IMR-90 (cell line): ENCODE measurements at regions not wholly inside any gene's neighbourhood (a gene's known extent, or its start where the extent isn't known, plus 50 kb on each side); places are given as distances from the start of the nearest gene placed in this dataset.

ENCODE experiments used
- ATAC-seq: fragments of 200-7000 bp; cut with Tn5 transposase; 2 replicates; pipeline ENCODE4 v1.9.1; 2020; ENCODE audit warnings: low read depth, mild to moderate bottlenecking, moderate library complexity
- BruUV-seq: library from RNA; stranded (reverse); fragments of 400-500 nt; replicated peaks from 2 replicates; lab custom pipeline; 2021; lab: Mats Ljungman, UMichigan
- CTCF ChIA-PET: fragments of 300-600 bp; formaldehyde crosslinking; extraction: SDS; loops from one replicate; lab custom pipeline; 2021; ENCODE audit warnings: antibody characterized with exemption; lab: Yijun Ruan, JAX
- POLR2A ChIA-PET: fragments of 300-600 bp; sonication (Branson Sonifier 250); formaldehyde crosslinking; loops from one replicate; lab custom pipeline; 2022; ENCODE audit warnings: antibody characterized with exemption; ENCODE audit not compliant: unreplicated experiment; lab: Charles Lee
- DNase-seq: peaks from one replicate; pipeline ENCODE4 v3.0.0; 2013
- H2AFZ ChIP-seq: replicated peaks from 2 replicates; pipeline ENCODE3; 2013; ENCODE audit warnings: low read length, mild to moderate bottlenecking; ENCODE audit not compliant: poor library complexity
- H2AK5ac ChIP-seq: 2 replicates; pipeline ENCODE4 v1.6.1; 2013; ENCODE audit warnings: low read depth, low read length, inconsistent platforms
- H2AK9ac ChIP-seq: replicated peaks from 2 replicates; pipeline ENCODE3; 2013; ENCODE audit warnings: mild to moderate bottlenecking, low read depth, low read length, moderate library complexity; ENCODE audit not compliant: poor library complexity
- H2BK120ac ChIP-seq: 2 replicates; pipeline ENCODE4 v1.6.1; 2013; ENCODE audit warnings: low read depth, low read length, inconsistent platforms
- H2BK15ac ChIP-seq: 3 replicates; pipeline ENCODE4 v1.6.1; 2013; ENCODE audit warnings: low read depth, low read length, inconsistent platforms
- H2BK20ac ChIP-seq: 2 replicates; pipeline ENCODE4 v1.6.1; 2013; ENCODE audit warnings: low read depth, mild to moderate bottlenecking, inconsistent platforms, low read length, moderate library complexity
- H2BK5ac ChIP-seq: 2 replicates; pipeline ENCODE4 v1.6.1; 2013; ENCODE audit warnings: mild to moderate bottlenecking, low read depth, low read length, inconsistent platforms; ENCODE audit not compliant: poor library complexity, severe bottlenecking
- H3K14ac ChIP-seq: replicated peaks from 2 replicates; pipeline ENCODE4 v1.6.1; 2013; ENCODE audit warnings: low read depth, low read length, inconsistent platforms
- H3K18ac ChIP-seq: 2 replicates; pipeline ENCODE4 v1.6.1; 2013; ENCODE audit warnings: low read depth, low read length, control low read depth
- H3K23ac ChIP-seq: 2 replicates; pipeline ENCODE4 v1.6.1; 2013; ENCODE audit warnings: low read depth, low read length, inconsistent platforms
- H3K27ac ChIP-seq: 2 replicates; pipeline ENCODE4 v1.5.1; 2013; ENCODE audit warnings: mild to moderate bottlenecking, control low read depth, low read length; ENCODE audit not compliant: insufficient read depth
- H3K27me3 ChIP-seq: 2 replicates; pipeline ENCODE4 v1.6.1; 2013; ENCODE audit warnings: low read length; ENCODE audit not compliant: control insufficient read depth, insufficient read depth
- H3K36me3 ChIP-seq: 2 replicates; pipeline ENCODE4 v1.6.1; 2013; ENCODE audit warnings: low read length, mixed read lengths; ENCODE audit not compliant: control insufficient read depth, insufficient read depth
- H3K4ac ChIP-seq: 2 replicates; pipeline ENCODE4 v1.6.1; 2013; ENCODE audit warnings: low read depth, low read length, inconsistent platforms
- H3K4me1 ChIP-seq: 2 replicates; pipeline ENCODE4 v1.6.1; 2013; ENCODE audit warnings: low read length, mixed read lengths; ENCODE audit not compliant: control insufficient read depth, insufficient read depth
- H3K4me2 ChIP-seq: 2 replicates; pipeline ENCODE4 v1.6.1; 2013; ENCODE audit warnings: low read depth, mild to moderate bottlenecking, control low read depth, low read length, moderate library complexity
- H3K4me3 ChIP-seq: 2 replicates; pipeline ENCODE4 v1.5.1; 2013; ENCODE audit warnings: low read depth, mild to moderate bottlenecking, control low read depth, low read length, moderate library complexity; ENCODE audit not compliant: insufficient read depth
- H3K56ac ChIP-seq: 2 replicates; pipeline ENCODE4 v1.6.1; 2013; ENCODE audit warnings: low read length, inconsistent platforms; ENCODE audit not compliant: insufficient read depth; ENCODE audit errors: extremely low read depth
- H3K79me1 ChIP-seq, 2 experiments: 2 replicates each; pipeline ENCODE4 v1.6.1; 2013; ENCODE audit warnings: low read length in 2 of 2, inconsistent platforms in 1 of 2, low read depth in 1 of 2
- H3K9ac ChIP-seq: 2 replicates; pipeline ENCODE4 v1.6.1; 2013; ENCODE audit warnings: low read depth, low read length, control low read depth
- H3K9me1 ChIP-seq: 2 replicates; pipeline ENCODE4 v1.6.1; 2013; ENCODE audit warnings: low read length, inconsistent platforms; ENCODE audit not compliant: insufficient read depth
- H3K9me3 ChIP-seq: 2 replicates; pipeline ENCODE4 v1.6.1; 2013; ENCODE audit warnings: low read length; ENCODE audit not compliant: control insufficient read depth, insufficient read depth
- H4K20me1 ChIP-seq: 2 replicates; pipeline ENCODE4 v1.6.1; 2013; ENCODE audit warnings: low read length, inconsistent platforms; ENCODE audit not compliant: insufficient read depth
- H4K5ac ChIP-seq: 2 replicates; pipeline ENCODE4 v1.6.1; 2013; ENCODE audit warnings: mild to moderate bottlenecking, low read depth, low read length, control low read depth
- H4K8ac ChIP-seq, 2 experiments: 2 replicates each; pipeline ENCODE4 v1.6.1; 2013; ENCODE audit warnings: low read depth in 2 of 2, low read length in 2 of 2, control low read depth in 1 of 2, inconsistent platforms in 1 of 2
- H4K91ac ChIP-seq: 2 replicates; pipeline ENCODE4 v1.6.1; 2013; ENCODE audit warnings: low read depth, low read length, inconsistent platforms; ENCODE audit not compliant: insufficient read depth
- BHLHE40 ChIP-seq: fragments of 150-350 bp; IDR thresholded peaks from 2 replicates; pipeline ENCODE4 v1.6.1; 2016; ENCODE audit warnings: mild to moderate bottlenecking, low read depth, low read length
- CHD1 ChIP-seq: IDR thresholded peaks from 2 replicates; pipeline ENCODE4 v1.6.1; 2012; ENCODE audit warnings: low read depth, low read length, improper control_type of control experiment
- ELK1 ChIP-seq: fragments of 150-350 bp; IDR thresholded peaks from 2 replicates; pipeline ENCODE4 v1.6.1; 2016; ENCODE audit warnings: low read depth, mild to moderate bottlenecking, low read length, moderate library complexity, borderline replicate concordance
- MAFK ChIP-seq: IDR thresholded peaks from 2 replicates; pipeline ENCODE4 v1.6.1; 2012; ENCODE audit warnings: low read depth, low read length, improper control_type of control experiment
- POLR2A ChIP-seq: IDR thresholded peaks from 2 replicates; pipeline ENCODE4 v1.6.1; 2012; ENCODE audit warnings: mild to moderate bottlenecking, low read depth, low read length
- RFX5 ChIP-seq: IDR thresholded peaks from 2 replicates; pipeline ENCODE4 v1.8.0; 2012; ENCODE audit warnings: low read depth, mild to moderate bottlenecking, low read length, moderate library complexity
- USF2 ChIP-seq: fragments of 150-350 bp; IDR thresholded peaks from 2 replicates; pipeline ENCODE4 v1.6.1; 2017; ENCODE audit warnings: mild to moderate bottlenecking, antibody characterized with exemption, low read length, low read depth
- WGBS, 2 experiments: methylation state at CpG; one replicate each; pipeline versions ENCODE4 v1.1.5 to v1.1.7; 2013; ENCODE audit warnings: missing lambda C conversion rate in 2 of 2; ENCODE audit not compliant: insufficient read length in 1 of 2; ENCODE audit errors: extremely low coverage in 2 of 2; 5-methylcytosine and 5-hydroxymethylcytosine counted together
- dilution Hi-C: fragments of 300-500 bp; cut with HindIII; formaldehyde crosslinking; loops from one replicate; pipeline ENCODE4 v1.14.3; 2018; ENCODE audit warnings: low sequenced_read_pairs; ENCODE audit not compliant: unreplicated experiment
- in situ Hi-C: fragments of 300-500 bp; cut with MboI; formaldehyde crosslinking; loops from 3 replicates; pipeline ENCODE4 v1.14.3; 2019; ENCODE audit warnings: low sequenced_read_pairs, inconsistent platforms, mixed read lengths
- intact Hi-C: fragments of 100-400 bp; cut with micrococcal nuclease; formaldehyde crosslinking; loops from 2 replicates; pipeline ENCODE4 v1.10.0; 2022

GRCh38 chr1:234765672-234766071 is 155.7 kb upstream of the IRF2BP2 start:
- H4K8ac ChIP-seq = no peak overlapping the region
- H3K27me3 ChIP-seq = no peaks in the 10 kb centered on the region; the same call in 1 of the 2 replicates
- no TSS peak for BruUV-seq
- no peak for DNase-seq
- no peak overlapping the region for H3K18ac ChIP-seq
- H3K4me3 ChIP-seq = no peak overlapping the region
- dilution Hi-C loops (no loop called here), in situ Hi-C loops (no loop called here), intact Hi-C loops (no loop called here)
- peak overlapping the region; percentile 54; the same call in 1 of the 3 replicates for H2BK15ac ChIP-seq
- H3K9me1 ChIP-seq = no peaks in the 10 kb centered on the region
- no peak overlapping the region for H2AFZ ChIP-seq
- no peak overlapping the region for H3K4ac ChIP-seq
- H2BK5ac ChIP-seq = no peak overlapping the region
- H3K23ac ChIP-seq = no peak overlapping the region
- H3K4me1 ChIP-seq = no peaks in the 10 kb centered on the region
- H4K91ac ChIP-seq = no peak overlapping the region
- no peak overlapping the region for H2AK9ac ChIP-seq
- CTCF ChIA-PET = no interaction called here
- H4K20me1 ChIP-seq = no peaks in the 10 kb centered on the region
- no peak overlapping the region for H2BK20ac ChIP-seq
- H3K9me3 ChIP-seq = no peaks in the 10 kb centered on the region
- no peak overlapping the region for H4K5ac ChIP-seq
- H3K56ac ChIP-seq = no peak overlapping the region
- no peak overlapping the region for H3K27ac ChIP-seq
- POLR2A ChIA-PET = no interaction called here
- ATAC-seq = no peak
- TF ChIP-seq MAFK (no peak), POLR2A (no peak), USF2 (no peak), ELK1 (no peak), CHD1 (no peak), RFX5 (no peak), BHLHE40 (no peak)
- H2AK5ac ChIP-seq = peak overlapping the region; percentile 58; the same call in 1 of the 2 replicates
- no peaks in the 10 kb centered on the region for H3K79me1 ChIP-seq
- H3K36me3 ChIP-seq = no peaks in the 10 kb centered on the region
- H3K4me2 ChIP-seq = no peak overlapping the region
- H2BK120ac ChIP-seq = no peak overlapping the region
- WGBS, 2 experiments = 100% methylated on average over 1 of the region's 1 CpG; no CpG with 5 or more reads in 1 of the 2 experiments
- peak overlapping the region; percentile 48; the same call in 1 of the 2 replicates for H3K14ac ChIP-seq
- H3K9ac ChIP-seq = no peak overlapping the region
